SK-N-SH (cell line): ENCODE measurements at regions not wholly inside any gene's neighbourhood (a gene's known extent, or its start where the extent isn't known, plus 50 kb on each side); places are given as distances from the start of the nearest gene placed in this dataset.

ENCODE experiments used
- CTCF ChIA-PET: fragments of 300-600, 350-600 bp; formaldehyde crosslinking; extraction: SDS; loops from one replicate; lab custom pipeline; 2021; lab: Yijun Ruan, JAX
- POLR2A ChIA-PET: fragments of 350-600 bp; sonication (Branson Sonifier 250); formaldehyde crosslinking; extraction: SDS; loops from one replicate; lab custom pipeline; 2020; ENCODE audit warnings: antibody characterized with exemption, inconsistent platforms; lab: Yijun Ruan, JAX
- DNase-seq: peaks from one replicate; pipeline ENCODE4 v3.0.0; 2012
- H2AFZ ChIP-seq: fragments of 200-600 bp; sonication (generic); 2 replicates; pipeline ENCODE4 v1.8.1; 2016; ENCODE audit warnings: antibody characterized with exemption, mild to moderate bottlenecking, low read depth
- H3F3A ChIP-seq: fragments of 200-600 bp; sonication (generic); replicated peaks from 2 replicates; pipeline ENCODE3; 2016; ENCODE audit warnings: antibody characterized with exemption, mild to moderate bottlenecking; ENCODE audit not compliant: insufficient read depth
- H3K27ac ChIP-seq, 2 experiments: fragments of 200-500 bp in 1 of 2; fragments of 200-600 bp in 1 of 2; sonication (Bioruptor generic) in 1 of 2; sonication (generic), shearing (Covaris generic) in 1 of 2; 2 replicates each; pipeline versions ENCODE4 v1.5.1 to v1.6.1; 2014 to 2016; ENCODE audit warnings: low read depth in 2 of 2, inconsistent platforms in 1 of 2, low read length in 1 of 2, mild to moderate bottlenecking in 1 of 2, mixed read lengths in 1 of 2
- H3K27me3 ChIP-seq: fragments of 200-600 bp; sonication (generic), shearing (Covaris generic); 2 replicates; pipeline ENCODE4 v1.6.1; 2016; ENCODE audit warnings: mixed run types; ENCODE audit not compliant: insufficient read depth
- H3K36me3 ChIP-seq, 2 experiments: fragments of 200-500 bp in 1 of 2; fragments of 200-600 bp in 1 of 2; sonication (Bioruptor generic) in 1 of 2; sonication (generic) in 1 of 2; replicated peaks in 1 of 2; 2 replicates each; pipeline versions ENCODE3 to v1.5.1; 2014 to 2016; ENCODE audit warnings: low read length in 1 of 2, mild to moderate bottlenecking in 1 of 2; ENCODE audit not compliant: insufficient read depth in 2 of 2, control insufficient read depth in 1 of 2
- H3K4me1 ChIP-seq, 2 experiments: fragments of 200-500 bp in 1 of 2; fragments of 200-600 bp in 1 of 2; sonication (Bioruptor generic) in 1 of 2; sonication (generic), shearing (Covaris generic) in 1 of 2; 2 replicates each; pipeline versions ENCODE4 v1.5.1 to v1.6.1; 2014 to 2016; ENCODE audit warnings: low read depth in 1 of 2, low read length in 1 of 2, mixed run types in 1 of 2; ENCODE audit not compliant: insufficient read depth in 2 of 2, control insufficient read depth in 1 of 2
- H3K4me2 ChIP-seq: fragments of 200-600 bp; sonication (generic), shearing (Covaris generic); 2 replicates; pipeline ENCODE4 v1.6.1; 2017; ENCODE audit warnings: mixed run types
- H3K4me3 ChIP-seq, 2 experiments: fragments of 200-500 bp in 1 of 2; fragments of 200-600 bp in 1 of 2; sonication (Bioruptor generic) in 1 of 2; sonication (generic), shearing (Covaris generic) in 1 of 2; 2 replicates each; pipeline versions ENCODE4 v1.5.1 to v1.8.1; 2014 to 2016; ENCODE audit warnings: low read depth in 2 of 2, inconsistent platforms in 1 of 2, low read length in 1 of 2, mild to moderate bottlenecking in 1 of 2, mixed read lengths in 1 of 2, moderate library complexity in 1 of 2
- H3K79me2 ChIP-seq: fragments of 200-600 bp; sonication (generic); 2 replicates; pipeline ENCODE4 v1.8.1; 2017; ENCODE audit warnings: mild to moderate bottlenecking; ENCODE audit not compliant: insufficient read depth
- H3K9ac ChIP-seq: fragments of 200-600 bp; sonication (generic); 2 replicates; pipeline ENCODE4 v1.6.1; 2017; ENCODE audit warnings: mixed run types
- H3K9me2 ChIP-seq: fragments of 200-600 bp; sonication (generic); 2 replicates; pipeline ENCODE4 v1.6.1; 2017; ENCODE audit warnings: mixed run types
- H3K9me3 ChIP-seq: fragments of 200-600 bp; sonication (generic); 2 replicates; pipeline ENCODE4 v1.6.1; 2017; ENCODE audit warnings: mixed run types, mild to moderate bottlenecking, moderate library complexity
- H4K20me1 ChIP-seq: fragments of 200-600 bp; sonication (generic); 2 replicates; pipeline ENCODE4 v1.6.1; 2017; ENCODE audit warnings: mild to moderate bottlenecking, mixed run types; ENCODE audit not compliant: insufficient read depth
- ELF1 ChIP-seq: IDR thresholded peaks from 2 replicates; pipeline ENCODE4 v1.4.0; 2012
- MEF2A ChIP-seq: IDR thresholded peaks from 2 replicates; pipeline ENCODE4 v1.4.0; 2012; ENCODE audit warnings: low read depth, borderline replicate concordance
- NRF1 ChIP-seq: IDR thresholded peaks from 2 replicates; pipeline ENCODE4 v1.6.1; 2012; ENCODE audit warnings: low read depth, mild to moderate bottlenecking, low read length
- POLR2AphosphoS5 ChIP-seq: IDR thresholded peaks from 2 replicates; pipeline ENCODE4 v1.6.1; 2012; ENCODE audit warnings: low read depth, low read length
- REST ChIP-seq: IDR thresholded peaks from 2 replicates; pipeline ENCODE4 v1.6.1; 2012; ENCODE audit warnings: mild to moderate bottlenecking, low read depth, low read length, moderate library complexity
- RFX5 ChIP-seq: IDR thresholded peaks from 2 replicates; pipeline ENCODE4 v1.6.1; 2012; ENCODE audit warnings: mild to moderate bottlenecking, improper control_type of control experiment, low read length
- TEAD4 ChIP-seq: IDR thresholded peaks from 2 replicates; pipeline ENCODE4 v1.4.0; 2012; ENCODE audit warnings: mild to moderate bottlenecking, borderline replicate concordance; ENCODE audit not compliant: insufficient read depth
- WGBS: methylation state at CpG from one replicate; pipeline ENCODE4 v1.1.6; 2017; ENCODE audit warnings: low lambda C conversion rate; 5-methylcytosine and 5-hydroxymethylcytosine counted together

GRCh38 chr21:17348357-17348756 lies 164.5 kb upstream of the CXADR start:
- Histone ChIP-seq H2AFZ (no peak overlapping the region), H3K4me2 (no peak overlapping the region), H3K79me2 (no peaks in the 10 kb centered on the region), H3K4me1 (no peaks in the 10 kb centered on the region; a peak in 1 of 4 replicates), H3K27ac (no peak overlapping the region), H3K27me3 (no peaks in the 10 kb centered on the region), H3F3A (no peaks in the 10 kb centered on the region), H3K9me3 (no peaks in the 10 kb centered on the region), H3K9me2 (no peaks in the 10 kb centered on the region), H4K20me1 (no peaks in the 10 kb centered on the region), H3K36me3 (no peaks in the 10 kb centered on the region)
- CTCF ChIA-PET: no interaction called here
- DNase-seq: no peak
- WGBS: 20% methylated on average over 3 of the region's 3 CpGs
- TF ChIP-seq TEAD4: no peak
- no peak for TF ChIP-seq POLR2AphosphoS5
- no peak for TF ChIP-seq MEF2A
- TF ChIP-seq ELF1: no peak
- TF ChIP-seq, all 33 proteins: peak for 0
- Histone ChIP-seq H3K4me3 (no peak overlapping the region), H3K9ac (no peak overlapping the region)
- POLR2A ChIA-PET: no interaction called here

GRCh38 chr21:17348849-17349248 lies 164.0 kb upstream of the CXADR start:
- POLR2A ChIA-PET: no interaction called here

More at GRCh38 chr21:17348849-17349248, 164.0 kb upstream of the CXADR start:
- Histone ChIP-seq H3K4me2 (no peak overlapping the region), H2AFZ (no peak overlapping the region), H3K4me3 (no peak overlapping the region), H3K27ac (no peak overlapping the region), H3K9ac (no peak overlapping the region), H3K4me1 (no peaks in the 10 kb centered on the region; a peak in 1 of 4 replicates), H3K79me2 (no peaks in the 10 kb centered on the region), H3K36me3 (no peaks in the 10 kb centered on the region), H3K27me3 (no peaks in the 10 kb centered on the region), H4K20me1 (no peaks in the 10 kb centered on the region), H3F3A (no peaks in the 10 kb centered on the region), H3K9me3 (no peaks in the 10 kb centered on the region), H3K9me2 (no peaks in the 10 kb centered on the region)
- CTCF ChIA-PET: no interaction called here
- no peak for DNase-seq
- TF ChIP-seq RFX5: no peak
- TF ChIP-seq REST: no peak
- no peak for TF ChIP-seq TEAD4
- TF ChIP-seq NRF1: no peak
- 23% methylated on average over 1 of the region's 1 CpG for WGBS
